Fibroblast of skin of scalp (primary cell): ENCODE measurements at regions not wholly inside any gene's neighbourhood (a gene's known extent, or its start where the extent isn't known, plus 50 kb on each side); places are given as distances from the start of the nearest gene placed in this dataset.

Source experiments
- DNase-seq: peaks from one replicate; pipeline ENCODE4 v3.0.0-alpha.2; 2013

DNA sequence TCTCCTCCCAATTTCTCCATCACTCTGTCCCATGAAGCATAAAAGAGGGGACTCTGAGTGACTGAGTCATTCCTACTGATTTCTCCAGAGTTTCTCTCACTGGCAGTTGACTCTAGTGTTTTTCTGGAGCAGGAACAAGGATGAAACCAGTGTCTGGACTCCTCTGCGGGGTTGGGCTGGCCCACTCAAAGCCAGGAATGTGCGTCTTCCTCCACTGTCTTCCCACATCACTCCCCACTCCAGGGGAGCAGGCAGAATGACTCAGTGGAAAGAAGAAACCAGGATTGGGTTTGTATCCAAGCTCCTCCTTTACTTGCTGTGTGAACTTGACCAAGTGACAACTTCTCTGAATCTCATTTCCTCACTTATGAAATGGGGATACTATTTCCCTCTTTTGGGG is 497.5 kb upstream of the SALL1 start:
- peak; percentile 53 for DNase-seq

DNA sequence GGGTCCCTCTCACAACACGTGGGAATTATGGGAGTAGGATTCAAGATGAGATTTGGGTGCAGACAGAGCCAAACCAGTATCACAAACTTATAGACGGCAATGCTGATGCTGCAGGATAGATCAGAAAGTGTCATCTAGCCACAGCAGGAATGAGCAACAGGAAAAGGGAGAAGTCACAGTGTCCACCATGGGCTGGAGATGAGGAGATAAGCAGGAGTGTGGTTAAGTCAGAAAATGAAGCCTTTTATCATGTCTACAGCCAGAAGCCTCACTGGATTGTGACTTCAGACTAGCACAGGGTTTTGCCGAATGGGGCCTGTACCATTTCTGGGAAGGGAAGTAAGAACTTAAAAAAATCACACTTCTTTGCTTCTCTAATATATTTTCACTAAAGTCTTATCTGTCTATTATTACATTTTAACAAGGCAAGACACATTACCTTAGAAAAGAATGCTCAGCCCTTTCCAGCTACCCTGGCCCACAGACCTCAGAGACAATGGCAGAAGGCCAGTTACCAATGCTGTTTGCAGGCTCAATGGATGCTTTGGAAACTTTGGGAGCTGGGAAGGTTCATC is 490.2 kb upstream of the SALL1 start:
- no peak for DNase-seq

DNA sequence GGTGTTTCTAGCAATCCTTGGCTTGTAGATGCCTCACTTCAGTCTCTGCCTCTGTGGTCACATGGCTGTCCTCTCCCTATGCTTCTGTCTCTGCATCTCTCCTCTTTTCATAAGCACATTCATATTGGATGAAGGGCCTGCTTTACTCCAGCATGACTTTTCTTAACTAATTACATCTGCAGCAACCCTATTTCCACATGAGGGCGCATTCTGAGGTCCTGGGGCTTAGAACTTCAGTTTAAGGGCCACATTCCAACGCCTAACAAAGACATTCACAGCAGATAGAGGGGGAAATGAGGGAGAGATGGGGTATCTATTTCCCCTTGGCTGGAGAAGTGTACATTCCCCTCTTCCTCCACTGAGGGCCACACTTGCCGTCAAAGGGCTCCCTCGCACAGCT is 489.1 kb upstream of the SALL1 start:
- no peak for DNase-seq

DNA sequence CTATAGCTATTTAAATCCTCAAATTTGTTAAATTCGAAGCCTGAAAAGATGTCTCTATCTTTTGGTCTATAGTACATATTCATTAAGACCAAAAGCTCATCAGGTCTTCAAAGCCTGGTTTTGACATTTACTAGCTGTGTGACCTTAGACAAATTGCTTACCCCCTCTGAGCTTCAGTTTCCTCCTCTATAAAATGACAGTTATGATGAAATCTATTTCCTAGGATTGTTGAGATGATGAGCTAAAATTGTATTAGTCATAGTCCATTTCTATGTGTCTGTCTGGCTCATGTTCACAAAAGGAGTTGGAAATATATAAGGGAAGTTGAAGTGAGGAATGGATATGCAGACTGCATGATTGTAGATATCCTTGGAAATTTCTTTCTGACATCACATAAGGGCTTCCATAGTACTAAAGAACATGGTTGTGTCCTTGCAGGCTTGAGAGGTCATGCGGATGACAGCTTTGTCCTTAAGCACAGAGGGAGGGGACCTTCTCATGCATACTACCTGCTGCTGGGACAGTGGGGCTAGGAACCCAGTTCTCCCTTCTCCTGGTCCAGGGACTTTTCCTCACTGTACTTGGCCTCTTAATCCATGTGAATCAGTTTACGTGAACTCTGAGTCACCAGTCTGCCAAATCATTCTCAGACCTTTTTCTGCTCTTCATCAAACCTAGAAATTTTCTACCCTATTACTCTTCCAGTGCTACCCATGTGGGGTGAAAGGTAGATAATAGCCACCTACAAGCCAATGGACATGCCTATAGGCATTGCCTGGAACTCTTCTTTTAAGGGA is 487.5 kb upstream of the SALL1 start:
- DNase-seq, result no peak

DNA sequence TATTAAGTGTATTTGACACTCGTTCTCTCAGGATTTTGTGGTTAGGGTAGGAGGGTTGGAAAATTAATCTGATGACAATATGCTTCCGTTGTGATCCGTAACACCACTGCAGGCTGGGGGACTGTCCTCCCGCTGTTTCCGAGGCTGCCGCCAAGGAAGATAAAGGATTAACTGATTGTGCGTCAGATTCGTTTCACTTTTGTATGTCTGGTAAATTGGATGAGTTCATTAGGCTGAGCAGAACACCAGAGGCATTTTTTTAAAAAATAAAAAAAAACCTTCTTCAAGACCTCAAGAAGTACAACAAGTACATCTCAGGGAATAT is 486.7 kb upstream of the SALL1 start:
- DNase-seq, result peak; percentile 4

DNA sequence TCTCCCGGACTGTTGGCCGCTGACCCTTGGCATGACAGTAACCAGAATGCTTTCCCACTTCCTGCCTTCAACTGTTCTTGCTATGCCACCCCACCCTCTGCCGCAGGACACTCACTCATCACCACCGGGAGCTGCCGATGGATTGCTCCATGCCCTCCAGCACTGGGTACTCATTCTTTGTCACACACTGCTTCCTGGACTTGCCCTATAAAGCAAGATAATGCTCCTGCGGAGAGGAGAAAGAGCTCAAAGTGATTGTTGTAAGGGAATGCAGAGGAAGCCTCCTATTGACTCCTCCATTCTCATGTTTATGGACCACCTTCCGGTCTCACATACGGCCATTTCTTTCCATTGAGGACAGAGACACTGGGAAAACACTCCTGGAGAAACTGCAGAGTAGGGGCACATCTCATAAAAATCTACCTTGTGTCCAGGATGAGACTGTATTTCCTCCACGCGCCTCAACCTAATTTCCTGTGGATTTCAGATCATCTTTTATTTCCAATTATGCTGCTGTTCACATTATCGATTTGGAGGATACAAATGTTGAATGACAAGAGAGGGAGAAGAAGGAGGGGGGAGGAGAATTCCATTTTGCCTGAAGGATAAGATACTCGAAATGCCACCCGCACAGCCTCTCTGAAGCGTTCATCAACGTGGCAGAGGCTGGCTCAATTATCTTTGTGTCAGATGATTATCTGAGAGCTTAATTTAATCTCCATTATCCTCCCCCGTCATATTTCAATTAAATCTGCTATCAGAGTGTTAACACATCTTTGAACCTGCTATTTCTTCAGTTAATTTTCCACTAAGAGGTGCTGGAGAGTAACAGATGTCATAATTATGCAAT is 486.1 kb upstream of the SALL1 start:
- DNase-seq, result peak; percentile 4

DNA sequence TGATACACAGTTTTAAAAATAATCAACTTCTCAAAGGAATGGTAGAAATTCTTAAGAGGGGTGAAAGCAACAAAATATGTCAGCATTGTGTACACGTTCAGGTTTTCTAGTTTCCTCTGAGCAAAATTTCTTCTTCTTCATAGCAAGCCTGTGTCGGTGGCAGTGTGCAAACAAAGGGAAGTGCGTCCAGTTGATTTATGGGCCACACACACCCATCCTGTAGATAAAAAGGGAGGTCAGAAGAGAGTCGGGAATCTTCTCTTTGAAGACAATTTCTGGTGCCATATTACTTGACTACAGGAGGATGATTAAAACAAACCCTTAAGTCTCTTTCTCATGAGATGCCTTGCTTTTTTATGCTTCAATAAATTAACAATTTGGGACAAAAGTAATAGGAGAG is 484.1 kb upstream of the SALL1 start:
- no peak for DNase-seq

DNA sequence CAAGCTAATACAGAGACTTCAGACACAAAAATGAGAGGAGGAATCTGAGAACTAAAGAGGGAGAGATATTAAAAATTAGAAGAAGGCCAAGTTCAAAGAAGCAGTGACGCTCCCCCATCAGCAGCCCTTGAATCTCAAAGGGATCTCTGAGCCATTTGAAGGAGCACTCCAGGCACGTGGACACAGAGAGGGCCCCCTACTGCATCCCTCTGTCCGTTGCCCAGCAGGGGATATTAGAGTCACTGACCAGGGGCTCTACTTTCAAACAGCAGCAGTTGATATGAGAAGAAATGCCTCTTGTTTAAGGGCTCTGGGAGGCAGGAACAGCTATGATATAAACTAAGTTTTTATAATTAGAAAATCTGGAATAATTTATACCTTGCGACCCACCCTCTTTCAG is 479.0 kb upstream of the SALL1 start:
- no peak for DNase-seq

DNA sequence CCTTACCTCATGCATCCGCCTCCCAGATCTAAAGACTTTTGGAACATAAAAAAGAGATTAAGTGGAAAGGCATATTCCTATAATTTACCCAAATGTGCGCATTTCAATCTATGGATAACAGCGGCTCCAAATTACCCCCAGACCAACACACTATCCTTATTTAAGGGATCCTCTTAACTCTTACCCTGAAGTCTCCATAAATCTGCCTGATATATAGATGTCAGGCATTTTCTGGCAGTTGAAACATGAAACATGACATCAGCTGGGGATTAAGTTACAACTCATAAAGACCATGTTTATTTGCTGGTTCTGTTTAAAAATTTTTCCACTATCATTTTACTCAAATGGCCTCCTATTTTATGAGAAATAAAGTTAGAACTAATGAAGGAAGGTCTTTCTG is 478.5 kb upstream of the SALL1 start:
- DNase-seq, result no peak

DNA sequence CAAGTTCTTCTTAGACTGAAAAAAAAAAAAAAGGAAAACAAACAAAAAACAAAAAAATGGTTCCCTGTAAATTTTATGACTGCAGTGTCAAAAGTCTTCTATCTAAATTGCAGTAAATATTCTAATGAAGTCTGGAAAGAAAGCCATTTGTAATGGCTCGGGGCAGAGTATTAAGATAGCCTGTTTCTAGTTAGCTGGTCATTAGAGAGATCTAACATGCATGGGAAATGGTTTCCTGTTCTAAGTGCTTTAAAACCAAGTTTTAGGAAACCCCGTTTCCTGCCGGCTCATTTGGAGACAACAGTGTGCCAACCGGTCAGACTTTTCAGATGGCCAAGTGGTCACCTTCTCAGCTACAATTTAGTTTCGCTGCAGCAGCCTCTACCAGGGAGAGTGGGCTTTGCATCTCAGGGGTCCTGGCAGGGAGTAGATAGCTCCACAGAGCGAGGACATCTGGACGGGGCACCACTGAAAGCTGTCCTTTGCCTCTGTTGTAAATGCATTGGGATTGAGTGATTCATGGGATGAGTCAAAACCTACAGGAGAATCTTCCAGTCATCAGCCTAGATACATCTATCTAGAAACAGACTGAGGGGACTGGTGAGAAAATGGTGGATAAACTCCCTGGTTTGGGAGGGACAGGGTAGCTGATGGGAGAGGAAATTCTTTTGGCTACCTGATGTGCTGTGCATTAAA is 473.2 kb upstream of the SALL1 start:
- DNase-seq, result peak; percentile 17

DNA sequence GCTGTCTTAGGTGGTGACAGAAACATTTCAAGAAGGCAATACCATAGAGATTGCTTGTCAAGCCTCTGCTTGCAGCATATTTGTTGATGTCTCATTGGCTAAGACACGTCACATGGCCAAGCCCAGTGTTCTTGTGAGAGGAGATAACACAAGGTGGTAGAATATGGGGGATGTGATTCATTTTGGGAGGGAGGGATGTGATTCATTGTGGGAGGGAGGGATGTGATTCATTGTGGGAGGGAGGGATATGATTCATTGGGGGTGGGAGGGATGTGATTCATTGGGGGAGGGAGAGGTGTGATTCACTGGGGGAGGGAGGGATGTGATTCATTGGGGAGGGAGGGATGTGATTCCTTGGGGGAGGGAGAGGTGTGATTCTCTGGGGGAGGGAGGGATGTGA is 470.5 kb upstream of the SALL1 start:
- no peak for DNase-seq

DNA sequence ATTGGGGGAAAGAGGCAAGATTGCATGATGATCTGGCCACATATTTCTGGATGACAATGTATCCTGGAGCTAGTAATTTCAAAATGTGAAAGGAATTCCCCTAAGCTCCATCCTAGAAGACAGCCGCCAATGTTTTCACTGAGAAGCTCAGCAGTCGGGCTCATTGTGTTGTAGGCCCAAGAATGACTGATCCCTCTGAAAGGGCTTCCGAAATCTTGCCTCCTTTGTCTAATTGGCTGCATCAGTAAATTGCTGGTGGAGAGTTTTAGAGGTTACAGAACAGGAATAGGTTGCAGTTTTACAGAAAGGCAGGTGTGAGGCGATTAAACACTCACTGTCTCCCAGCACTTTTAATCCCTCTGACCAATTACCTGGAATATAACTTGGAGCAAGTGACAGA is 464.1 kb upstream of the SALL1 start:
- no peak for DNase-seq

DNA sequence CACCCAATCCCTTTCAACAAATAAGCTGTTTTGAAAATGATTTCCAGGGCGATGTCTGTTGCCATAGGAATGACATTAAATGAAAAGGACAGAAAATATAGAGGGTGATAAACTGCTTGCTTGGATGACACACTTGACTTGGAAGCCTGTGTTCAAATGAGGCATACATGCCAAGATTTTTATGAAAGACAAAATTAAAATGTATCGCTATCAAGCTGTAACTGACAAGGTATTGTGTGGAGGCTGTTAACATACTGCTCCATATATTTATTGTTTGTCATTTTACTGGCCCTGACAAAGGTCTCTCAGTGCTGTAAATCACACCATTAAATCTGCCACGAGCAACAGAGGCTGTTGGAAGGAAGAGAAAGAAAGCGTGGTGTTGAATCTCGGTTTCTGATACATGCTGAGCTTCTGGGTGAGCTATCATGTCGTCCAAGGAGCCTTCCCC is 456.2 kb upstream of the SALL1 start:
- no peak for DNase-seq

DNA sequence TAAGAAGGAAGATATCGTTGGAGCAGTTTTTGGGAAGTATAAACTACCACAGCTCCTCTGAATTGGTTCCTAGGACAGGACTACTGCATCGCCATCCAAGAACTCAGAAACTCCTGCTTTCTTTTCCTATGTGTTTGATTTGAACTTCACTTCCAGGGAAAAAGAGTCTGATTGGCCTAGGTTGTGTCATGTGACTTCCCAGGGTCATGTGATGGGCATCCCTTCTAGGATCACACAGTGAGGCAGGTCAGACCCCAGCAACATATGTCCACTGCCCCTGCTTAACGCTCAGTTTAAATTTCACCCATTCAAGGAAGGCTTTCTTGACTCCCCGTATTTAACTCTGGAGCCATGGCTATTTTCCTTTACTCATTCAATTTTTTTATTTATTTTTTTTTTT is 445.2 kb upstream of the SALL1 start:
- no peak for DNase-seq

DNA sequence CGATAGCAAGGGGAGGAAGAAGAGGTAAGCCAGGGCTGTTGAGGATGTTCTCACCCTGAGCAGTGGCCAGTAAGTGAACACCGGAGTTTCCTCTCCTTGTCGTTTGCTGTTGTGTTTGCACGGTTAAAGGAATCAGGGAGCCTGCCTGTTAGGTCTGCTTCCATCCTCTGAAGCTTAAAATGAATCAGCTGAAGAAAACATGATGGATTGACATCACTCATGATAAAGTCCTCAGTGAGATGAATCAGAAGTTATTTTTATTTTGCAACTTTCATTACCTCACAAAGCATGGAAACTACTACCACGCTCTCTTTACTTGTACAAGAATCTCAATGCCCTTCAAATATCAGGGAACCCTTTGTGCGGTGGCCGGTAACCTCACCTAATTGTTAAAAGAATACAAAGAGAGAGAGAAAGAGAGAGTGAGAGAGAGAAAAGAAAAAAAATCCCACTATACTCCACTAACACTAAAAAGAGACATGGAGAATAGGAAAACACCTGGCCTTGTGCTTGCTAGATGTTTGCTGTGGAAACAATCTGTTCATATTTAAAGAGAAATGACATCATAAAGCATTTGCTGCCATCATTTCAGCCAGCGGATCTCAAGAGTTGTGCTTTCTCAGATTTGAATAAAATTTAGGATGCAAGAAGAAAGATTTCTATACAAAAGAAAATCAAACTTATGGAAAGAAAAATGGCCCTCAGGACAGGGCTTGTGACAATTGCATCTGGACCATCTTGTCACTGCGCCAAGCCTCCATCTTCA is 441.6 kb upstream of the SALL1 start:
- DNase-seq, result no peak

DNA sequence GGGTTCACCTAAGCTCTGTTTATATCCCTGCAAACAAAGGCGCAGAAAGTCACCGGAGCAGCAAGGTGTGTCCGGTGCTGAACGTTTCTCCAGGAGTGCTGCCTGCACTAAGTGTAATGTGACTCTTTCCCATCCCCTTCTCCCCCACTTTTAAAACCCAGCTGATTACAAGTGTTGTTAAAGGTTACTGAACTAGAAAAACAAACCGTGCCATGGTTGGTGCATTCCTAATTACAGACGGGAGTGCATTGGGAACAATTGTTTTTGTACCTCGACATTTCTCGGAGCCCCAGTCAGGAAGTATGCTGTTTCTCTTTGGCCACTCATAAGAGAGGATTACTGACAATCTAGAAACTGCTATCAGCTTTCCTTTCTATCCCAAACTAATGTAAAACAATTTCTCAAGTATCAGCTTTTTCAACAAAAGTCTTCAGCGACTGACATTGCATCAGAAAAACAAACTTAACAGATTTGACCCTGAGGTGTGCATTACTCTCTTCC is 441.0 kb upstream of the SALL1 start:
- DNase-seq, result no peak

DNA sequence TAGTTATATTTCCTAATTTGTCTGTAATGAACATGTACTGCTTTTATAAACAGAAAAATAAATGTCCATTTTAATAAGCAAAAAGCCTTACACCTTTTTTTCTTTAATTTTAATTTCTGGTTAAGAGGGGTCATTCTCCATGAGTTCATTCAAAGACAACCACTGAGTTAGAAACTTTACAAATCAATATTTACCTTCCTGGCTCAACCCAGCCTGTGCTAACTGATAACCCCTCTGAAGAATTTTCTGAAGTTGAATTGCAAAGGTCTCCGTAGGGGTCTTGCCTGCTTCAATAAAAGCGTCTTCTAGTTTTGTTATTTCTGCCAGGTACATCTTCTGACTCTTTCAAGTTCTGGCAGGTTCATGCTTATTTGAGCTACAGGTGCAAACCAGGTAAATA is 440.4 kb upstream of the SALL1 start:
- no peak for DNase-seq

DNA sequence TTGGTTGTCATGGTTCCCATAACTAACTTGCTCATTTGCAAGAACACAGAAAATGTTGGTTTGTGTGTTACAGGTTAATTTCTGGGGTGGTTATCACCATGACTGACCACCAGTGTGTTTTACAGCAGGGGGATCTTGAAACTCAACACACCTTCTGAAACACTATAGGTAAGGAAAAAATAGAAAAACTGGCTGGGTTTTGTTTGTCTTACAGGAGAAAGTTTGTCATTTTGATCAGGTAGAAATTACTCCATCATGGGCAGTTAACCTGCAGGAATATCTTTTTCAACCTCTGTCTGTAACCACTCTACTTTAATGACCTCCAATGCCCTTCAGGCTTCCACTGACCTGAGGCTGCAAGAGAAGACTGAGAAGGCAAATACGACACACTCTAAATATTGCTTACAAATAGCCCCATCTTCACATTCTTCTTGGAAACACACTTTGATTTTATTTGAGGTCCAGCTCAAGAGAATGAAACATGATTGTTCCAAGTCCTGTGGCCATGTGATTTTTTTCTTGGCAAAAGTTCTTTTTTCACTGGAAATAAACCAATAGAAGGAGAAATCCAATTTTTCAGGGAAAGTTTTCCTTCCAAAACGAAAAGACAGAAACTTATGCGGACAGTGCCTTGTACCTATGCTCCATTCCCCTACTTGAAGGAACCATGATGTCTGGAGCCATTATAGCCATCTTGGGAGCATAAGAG is 428.7 kb upstream of the SALL1 start:
- DNase-seq, result no peak

DNA sequence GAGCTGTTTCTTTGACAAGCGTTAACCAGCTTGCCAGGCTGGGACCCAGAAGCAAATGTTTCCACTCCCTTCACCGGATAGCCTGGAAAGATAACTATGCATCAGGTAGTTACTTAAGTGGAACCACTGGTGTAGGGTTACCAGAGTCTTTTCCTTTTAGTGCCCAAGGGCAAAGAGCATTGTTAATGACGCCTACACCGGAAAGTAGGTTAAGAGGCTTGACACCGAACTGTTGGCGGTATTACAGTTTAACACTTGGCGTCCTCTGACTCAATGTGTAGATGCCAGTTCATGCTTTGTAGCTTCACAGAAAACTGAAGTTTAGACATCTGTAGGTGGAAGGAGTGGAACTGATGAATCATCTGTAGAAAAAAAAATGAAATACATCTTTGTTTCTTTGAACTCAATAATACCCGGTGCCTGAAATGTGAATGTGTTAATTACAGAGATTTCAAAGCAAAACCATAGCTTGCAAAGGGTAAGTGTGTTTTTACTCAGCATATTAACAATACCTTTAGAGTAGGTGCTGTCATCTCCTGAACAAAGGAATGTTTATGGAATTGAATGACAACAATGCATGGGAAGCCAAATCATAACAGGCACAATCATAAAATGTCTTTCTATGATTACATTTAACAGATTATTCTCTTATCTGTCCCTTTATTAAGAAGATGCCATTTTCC is 426.7 kb upstream of the SALL1 start:
- no peak for DNase-seq

DNA sequence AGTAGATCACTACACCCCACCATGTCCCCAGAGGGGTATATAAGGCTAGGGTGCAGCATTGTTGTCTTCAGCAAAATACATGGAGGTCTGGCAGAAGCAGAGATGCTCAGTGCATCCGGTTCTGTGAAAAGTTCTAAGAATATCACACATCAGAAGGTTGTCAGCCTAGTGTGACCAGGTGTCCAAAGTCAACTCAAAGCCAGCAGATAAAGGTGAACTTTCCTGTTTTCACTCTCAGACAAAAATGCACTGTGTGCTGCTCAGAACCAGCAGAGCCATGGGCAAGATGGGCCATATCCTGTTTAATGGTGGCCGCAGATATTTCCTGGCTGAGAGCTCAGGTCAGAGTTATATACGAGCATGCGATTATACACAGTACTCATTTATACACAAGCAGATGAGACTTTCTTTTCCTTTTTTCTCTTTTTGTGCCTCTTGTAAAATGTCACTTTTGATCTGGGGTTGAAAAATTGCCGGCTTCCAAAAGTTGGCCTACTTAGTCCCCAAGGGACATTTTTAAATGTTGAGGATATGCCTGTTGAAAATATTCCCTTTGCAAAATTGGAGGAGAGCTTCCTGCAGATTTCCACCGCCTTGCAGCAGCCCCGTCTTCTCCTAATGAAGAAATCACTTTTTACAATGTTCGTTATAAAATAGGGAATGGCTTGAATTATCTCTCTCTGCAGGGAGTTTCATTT is 425.6 kb upstream of the SALL1 start:
- no peak for DNase-seq
